ENCODE measurements at regions not wholly inside any gene's neighbourhood (a gene's known extent, or its start where the extent isn't known, plus 50 kb on each side); places are given as distances from the start of the nearest gene placed in this dataset.

DNA sequence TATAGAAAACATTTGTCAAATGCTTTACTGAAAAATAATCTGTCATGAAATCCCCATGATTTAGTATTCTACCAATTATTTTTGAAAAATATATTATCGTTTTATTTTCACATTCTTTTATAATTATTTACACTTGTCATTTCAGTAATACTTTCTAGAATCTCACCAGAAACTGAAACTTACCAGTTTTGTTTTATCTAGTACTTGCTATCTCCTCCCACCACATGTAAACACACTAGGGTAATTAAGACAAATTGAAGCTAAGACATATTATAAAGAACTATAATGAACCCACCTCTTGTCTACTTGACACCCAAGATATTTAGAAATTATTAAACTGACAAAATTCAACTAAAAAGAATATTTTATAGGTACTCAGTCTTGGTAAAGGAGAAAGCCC lies 51.5 kb upstream of the GRM3 start:
- Mint-ChIP-seq H3K4me3 (no peak overlapping the region), H3K27ac (ENCODE audit: low read depth) (no peak overlapping the region), H3K36me3 (ENCODE audit: insufficient read depth) (no peaks in the 10 kb centered on the region), H3K27me3 (no peaks in the 10 kb centered on the region), H3K4me1 (no peaks in the 10 kb centered on the region), H3K9me3 (peaks cover 8% of the 10 kb centered on the region)
- ATAC-seq (replicated peaks; ENCODE audit: extremely low read depth, poor library complexity, severe bottlenecking) (no peak), DNase-seq (ENCODE audit: low spot score in 2 of 2) (no peak)

DNA sequence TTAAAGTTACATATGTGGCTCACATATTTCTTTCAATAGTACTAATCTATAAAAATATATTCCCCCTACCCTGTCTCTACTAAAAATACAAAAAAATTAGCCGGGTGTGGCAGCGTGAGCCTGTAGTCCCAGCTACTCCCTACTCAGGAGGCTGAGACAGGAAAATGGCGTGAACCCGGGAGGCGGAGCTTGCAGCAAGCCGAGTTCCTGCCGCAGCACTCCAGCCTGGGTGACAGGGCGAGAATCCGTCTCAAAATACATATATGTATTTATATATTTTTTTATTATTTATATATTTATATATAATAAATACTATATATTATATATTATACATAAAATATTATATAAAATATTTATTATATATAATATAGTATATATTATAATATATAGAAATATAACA lies 69.7 kb upstream of the GRM3 start:
- DNase-seq (ENCODE audit: low spot score in 2 of 2) (no peak), ATAC-seq (replicated peaks; ENCODE audit: extremely low read depth, poor library complexity, severe bottlenecking) (no peak)
- Mint-ChIP-seq H3K4me3 (no peak overlapping the region), H3K27ac (ENCODE audit: low read depth) (no peak overlapping the region), H3K9me3 (peaks cover 35% of the 10 kb centered on the region), H3K4me1 (no peaks in the 10 kb centered on the region), H3K27me3 (no peaks in the 10 kb centered on the region), H3K36me3 (ENCODE audit: insufficient read depth) (no peaks in the 10 kb centered on the region)

DNA sequence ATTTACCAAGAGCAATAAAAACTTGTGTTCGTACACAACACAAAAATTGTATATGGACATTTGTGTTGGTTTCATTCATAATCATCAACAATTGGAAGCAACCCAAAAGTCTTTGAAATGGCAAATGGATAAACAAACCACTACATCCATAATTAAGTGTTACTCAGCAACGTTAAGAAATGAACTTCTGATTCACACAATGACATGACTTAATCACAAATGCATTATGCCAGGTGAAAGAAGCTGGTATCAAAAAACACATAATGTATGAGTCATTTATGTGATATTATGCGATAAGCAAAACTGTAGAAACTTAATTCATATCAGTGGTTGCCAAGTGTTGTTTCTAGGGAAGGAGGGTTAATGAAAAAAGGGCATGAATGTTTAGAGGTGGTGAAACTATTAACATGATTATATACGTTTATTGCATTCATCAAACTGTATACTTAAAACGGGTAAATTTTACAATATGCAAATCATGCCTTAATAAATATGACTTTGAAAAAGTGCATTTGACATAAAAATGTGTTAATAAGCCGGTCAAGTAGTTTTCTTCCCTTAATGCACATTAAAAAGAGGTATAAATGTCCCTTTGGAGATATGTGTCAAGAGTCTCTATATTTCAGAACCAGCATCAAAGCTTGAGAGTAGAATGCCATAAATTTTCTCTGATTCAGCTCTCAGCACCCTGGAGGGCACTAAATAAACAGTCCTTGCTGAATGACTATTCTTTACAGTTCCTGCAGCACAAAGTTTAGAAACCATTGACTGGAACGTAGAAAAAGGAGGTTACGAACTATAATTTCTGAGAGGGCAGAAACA lies 84.8 kb upstream of the GRM3 start:
- Mint-ChIP-seq H3K4me3 (no peak overlapping the region), H3K36me3 (ENCODE audit: insufficient read depth) (no peaks in the 10 kb centered on the region), H3K4me1 (no peaks in the 10 kb centered on the region), H3K9me3 (peaks cover 6% of the 10 kb centered on the region), H3K27ac (ENCODE audit: low read depth) (no peak overlapping the region), H3K27me3 (no peaks in the 10 kb centered on the region)
- DNase-seq (ENCODE audit: low spot score in 2 of 2) (no peak), ATAC-seq (replicated peaks; ENCODE audit: extremely low read depth, poor library complexity, severe bottlenecking) (no peak)

DNA sequence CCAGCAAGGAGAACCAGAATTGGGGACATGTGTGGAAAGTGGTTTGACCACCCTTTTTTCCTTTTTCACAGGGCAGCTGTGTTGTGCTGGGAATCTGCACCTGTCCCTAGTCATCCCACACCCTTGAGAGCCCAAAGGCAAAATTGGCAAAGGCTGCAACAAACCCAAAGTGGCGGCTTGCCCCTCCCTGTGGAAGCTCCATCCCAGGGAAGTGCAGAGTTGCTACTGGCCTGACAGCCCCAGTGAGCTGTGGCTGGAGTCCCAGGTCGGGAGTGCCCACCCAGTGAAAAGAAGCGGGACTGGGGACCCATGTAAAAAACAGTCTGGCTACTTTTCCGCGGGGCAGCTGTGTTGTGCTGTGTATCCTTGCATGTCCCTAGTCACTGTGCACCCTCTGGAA lies 109.1 kb upstream of the GRM3 start:
- DNase-seq (ENCODE audit: low spot score in 2 of 2) (no peak), ATAC-seq (replicated peaks; ENCODE audit: extremely low read depth, poor library complexity, severe bottlenecking) (no peak)
- H3K27me3 Mint-ChIP-seq = no peaks in the 10 kb centered on the region
- no peaks in the 10 kb centered on the region for H3K36me3 Mint-ChIP-seq (ENCODE audit: insufficient read depth)
- peaks cover 37% of the 10 kb centered on the region for H3K9me3 Mint-ChIP-seq
- no peak overlapping the region for H3K27ac Mint-ChIP-seq (ENCODE audit: low read depth)
- no peaks in the 10 kb centered on the region for H3K4me1 Mint-ChIP-seq
- H3K4me3 Mint-ChIP-seq = no peak overlapping the region

DNA sequence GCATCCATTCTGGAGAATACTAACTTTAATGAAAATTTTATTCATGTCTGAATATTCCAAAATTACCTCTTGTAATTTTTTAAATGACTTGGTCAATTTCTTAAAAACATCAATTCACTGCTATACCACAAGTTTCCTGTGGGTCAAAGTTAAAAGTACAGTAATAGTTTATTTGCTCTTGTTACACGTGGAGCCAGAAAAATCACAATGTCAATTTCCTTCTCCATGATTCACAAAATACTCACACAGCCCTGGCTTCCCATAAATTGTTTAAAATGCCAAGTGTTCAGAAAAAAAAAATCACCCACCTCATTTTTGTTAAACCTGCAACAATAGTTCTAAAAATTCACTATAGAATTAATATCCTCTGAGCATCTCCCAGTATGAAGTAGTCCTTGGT lies 139.5 kb upstream of the GRM3 start:
- Mint-ChIP-seq H3K36me3 (ENCODE audit: insufficient read depth) (no peaks in the 10 kb centered on the region), H3K27me3 (no peaks in the 10 kb centered on the region), H3K27ac (ENCODE audit: low read depth) (no peak overlapping the region), H3K9me3 (peaks cover 7% of the 10 kb centered on the region), H3K4me3 (no peak overlapping the region), H3K4me1 (no peaks in the 10 kb centered on the region)
- ATAC-seq (replicated peaks; ENCODE audit: extremely low read depth, poor library complexity, severe bottlenecking) = no peak
- no peak for DNase-seq (ENCODE audit: low spot score in 2 of 2)

DNA sequence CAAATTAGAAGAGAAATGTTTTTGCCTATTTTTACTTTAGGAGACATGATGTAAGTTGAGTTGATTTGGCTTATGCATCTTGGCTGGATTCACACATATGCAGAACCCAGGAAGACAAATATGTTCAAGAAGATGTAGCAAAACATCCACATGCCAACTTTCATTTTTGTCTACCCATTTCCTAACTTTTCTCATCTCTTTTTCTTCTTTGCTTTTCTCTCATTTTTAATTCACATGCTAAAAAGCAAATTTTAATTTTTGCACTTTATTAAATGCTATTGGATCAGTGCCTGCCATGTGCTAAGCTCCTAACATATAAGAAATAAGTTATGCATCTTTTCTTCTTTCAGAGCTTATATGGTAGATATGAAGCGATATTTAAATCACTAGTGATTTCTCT lies 143.7 kb upstream of the GRM3 start:
- no peak overlapping the region for H3K4me3 Mint-ChIP-seq
- no peak overlapping the region for H3K27ac Mint-ChIP-seq (ENCODE audit: low read depth)
- ATAC-seq (replicated peaks; ENCODE audit: extremely low read depth, poor library complexity, severe bottlenecking) (no peak), DNase-seq (ENCODE audit: low spot score in 2 of 2) (no peak)
- H3K9me3 Mint-ChIP-seq = peaks cover 13% of the 10 kb centered on the region
- H3K4me1 Mint-ChIP-seq = no peaks in the 10 kb centered on the region
- H3K27me3 Mint-ChIP-seq = no peaks in the 10 kb centered on the region
- no peaks in the 10 kb centered on the region for H3K36me3 Mint-ChIP-seq (ENCODE audit: insufficient read depth)

DNA sequence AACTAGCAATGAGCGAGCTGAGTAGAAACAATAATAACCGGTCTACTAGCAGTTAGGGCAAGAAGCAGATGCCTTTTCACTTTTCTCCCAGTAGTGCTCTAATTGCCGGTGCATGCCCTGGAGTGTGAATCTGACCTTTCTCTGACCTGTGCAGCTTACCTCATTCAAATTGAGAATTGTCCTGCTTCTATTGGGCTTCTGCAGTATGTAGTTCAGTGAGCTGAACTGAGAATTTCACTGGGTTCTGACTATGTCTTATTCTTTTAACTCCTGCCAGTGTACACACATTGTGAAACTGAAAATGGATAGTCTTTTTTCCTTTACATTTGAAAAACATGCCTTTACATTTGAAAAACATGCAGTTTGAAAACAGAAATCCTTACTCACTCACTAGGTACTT lies 157.9 kb upstream of the GRM3 start:
- H3K27ac Mint-ChIP-seq (ENCODE audit: low read depth) = no peak overlapping the region
- DNase-seq (ENCODE audit: low spot score in 2 of 2) (no peak), ATAC-seq (replicated peaks; ENCODE audit: extremely low read depth, poor library complexity, severe bottlenecking) (no peak)
- H3K4me1 Mint-ChIP-seq = no peaks in the 10 kb centered on the region
- no peak overlapping the region for H3K4me3 Mint-ChIP-seq
- no peaks in the 10 kb centered on the region for H3K27me3 Mint-ChIP-seq
- H3K36me3 Mint-ChIP-seq (ENCODE audit: insufficient read depth) = no peaks in the 10 kb centered on the region
- H3K9me3 Mint-ChIP-seq = peaks cover 13% of the 10 kb centered on the region

DNA sequence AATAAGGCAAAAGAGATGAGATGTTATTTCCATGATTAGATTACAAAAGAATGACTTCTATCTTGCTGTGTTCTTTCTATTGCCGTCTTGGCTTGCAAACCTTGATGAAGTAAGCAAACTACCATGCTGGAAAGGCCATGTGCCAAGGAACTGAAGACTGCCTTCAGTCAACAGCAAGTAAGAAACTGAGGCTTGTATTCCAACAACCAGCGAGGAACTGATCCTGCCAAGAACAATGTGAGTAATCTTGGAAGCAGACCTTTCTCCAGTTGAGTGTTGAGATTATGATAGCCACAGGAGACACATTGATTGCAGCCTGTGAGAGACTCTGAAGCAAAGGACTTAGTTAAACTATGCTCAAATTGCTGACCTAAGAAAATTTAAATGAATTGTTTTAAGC lies 164.6 kb upstream of the GRM3 start:
- ATAC-seq (replicated peaks; ENCODE audit: extremely low read depth, poor library complexity, severe bottlenecking) (no peak), DNase-seq (ENCODE audit: low spot score in 2 of 2) (no peak)
- Mint-ChIP-seq H3K27me3 (no peaks in the 10 kb centered on the region), H3K36me3 (ENCODE audit: insufficient read depth) (no peaks in the 10 kb centered on the region), H3K27ac (ENCODE audit: low read depth) (no peak overlapping the region), H3K9me3 (peaks cover 16% of the 10 kb centered on the region), H3K4me3 (no peak overlapping the region), H3K4me1 (no peaks in the 10 kb centered on the region)

DNA sequence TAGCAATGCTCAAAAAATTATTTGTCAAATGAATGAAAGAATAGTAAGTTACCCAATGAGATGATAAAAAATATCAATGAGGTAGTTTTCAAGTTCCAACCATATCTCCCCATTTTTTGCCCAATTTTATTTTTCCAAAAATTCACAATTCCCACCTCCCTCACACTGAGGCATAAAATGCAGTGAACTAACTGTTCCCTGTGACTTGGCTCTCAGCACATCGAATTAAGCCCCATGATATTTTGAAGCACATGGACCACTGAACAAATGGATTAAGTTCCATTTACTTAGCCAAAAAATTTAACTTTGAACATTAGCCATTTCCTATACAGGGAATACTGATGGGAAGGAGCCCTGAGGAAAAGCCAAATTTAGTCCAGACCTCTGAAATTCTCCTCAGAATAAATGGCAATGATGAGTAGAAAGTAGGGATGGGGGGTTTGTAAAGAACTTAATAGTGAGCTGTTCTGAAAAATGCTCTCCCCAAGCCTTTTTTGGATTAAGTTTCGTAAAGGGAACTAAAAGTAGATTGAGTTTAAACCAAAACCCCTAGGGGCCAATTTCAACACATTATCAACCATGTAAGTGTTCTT lies 166.3 kb upstream of the GRM3 start:
- ATAC-seq (replicated peaks; ENCODE audit: extremely low read depth, poor library complexity, severe bottlenecking) (no peak), DNase-seq (ENCODE audit: low spot score in 2 of 2) (no peak)
- Mint-ChIP-seq H3K27ac (ENCODE audit: low read depth) (no peak overlapping the region), H3K27me3 (no peaks in the 10 kb centered on the region), H3K4me1 (no peaks in the 10 kb centered on the region), H3K36me3 (ENCODE audit: insufficient read depth) (no peaks in the 10 kb centered on the region), H3K9me3 (peaks cover 16% of the 10 kb centered on the region), H3K4me3 (no peak overlapping the region)

DNA sequence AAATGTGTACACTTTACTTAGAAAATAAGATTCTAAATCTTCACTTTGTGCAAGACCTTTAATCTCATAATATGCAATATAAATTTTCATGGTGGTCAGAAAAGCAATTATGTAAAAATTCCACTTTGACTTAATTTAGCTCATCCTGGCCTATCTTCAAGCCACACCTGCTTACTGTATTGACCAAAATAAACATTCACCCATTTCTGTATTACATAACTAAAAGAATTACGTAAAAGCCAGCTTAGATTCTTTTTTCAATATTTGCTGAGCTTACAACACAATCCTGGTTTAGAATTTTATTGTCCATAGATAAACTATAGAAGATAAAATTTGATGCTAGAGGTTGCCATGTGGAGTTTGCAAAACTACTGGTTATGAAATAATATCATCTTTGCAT lies 172.9 kb upstream of the GRM3 start:
- DNase-seq (ENCODE audit: low spot score in 2 of 2) (no peak), ATAC-seq (replicated peaks; ENCODE audit: extremely low read depth, poor library complexity, severe bottlenecking) (no peak)
- H3K27me3 Mint-ChIP-seq = no peaks in the 10 kb centered on the region
- H3K36me3 Mint-ChIP-seq (ENCODE audit: insufficient read depth) = no peaks in the 10 kb centered on the region
- no peaks in the 10 kb centered on the region for H3K4me1 Mint-ChIP-seq
- H3K9me3 Mint-ChIP-seq = no peaks in the 10 kb centered on the region
- H3K27ac Mint-ChIP-seq (ENCODE audit: low read depth) = no peak overlapping the region
- H3K4me3 Mint-ChIP-seq = no peak overlapping the region

DNA sequence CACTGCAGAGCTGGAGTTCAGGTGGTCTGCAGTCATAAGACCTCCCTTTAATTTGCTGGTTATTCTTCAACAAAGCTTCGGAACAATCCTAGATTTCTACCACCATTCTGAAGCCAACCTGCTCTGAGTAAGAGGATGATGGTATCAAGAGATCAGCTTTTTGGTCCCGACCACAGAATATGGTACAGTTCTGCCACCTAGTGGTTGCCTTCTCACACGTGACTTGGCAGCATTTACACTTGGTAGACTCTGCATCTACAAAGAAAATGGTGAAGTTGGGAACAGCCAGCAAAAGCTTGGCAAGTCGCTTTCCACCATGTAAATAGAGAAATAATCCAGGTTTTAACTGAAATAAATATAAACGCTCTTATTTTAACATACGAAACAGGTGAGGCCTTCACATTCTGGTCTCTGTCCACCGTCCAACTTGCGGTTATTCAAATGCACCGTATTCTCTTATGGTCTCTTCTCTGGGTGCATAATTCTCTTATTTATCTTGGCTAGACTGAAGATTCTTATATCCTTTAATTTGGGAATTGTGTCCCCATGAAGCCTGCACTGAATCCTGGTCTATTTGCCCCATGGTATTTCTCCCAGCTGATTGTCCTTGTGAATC lies 173.9 kb upstream of the GRM3 start:
- ATAC-seq (replicated peaks; ENCODE audit: extremely low read depth, poor library complexity, severe bottlenecking) = no peak
- no peak for DNase-seq (ENCODE audit: low spot score in 2 of 2)
- Mint-ChIP-seq H3K9me3 (no peaks in the 10 kb centered on the region), H3K27ac (ENCODE audit: low read depth) (no peak overlapping the region), H3K4me3 (no peak overlapping the region), H3K36me3 (ENCODE audit: insufficient read depth) (no peaks in the 10 kb centered on the region), H3K4me1 (no peaks in the 10 kb centered on the region), H3K27me3 (no peaks in the 10 kb centered on the region)

DNA sequence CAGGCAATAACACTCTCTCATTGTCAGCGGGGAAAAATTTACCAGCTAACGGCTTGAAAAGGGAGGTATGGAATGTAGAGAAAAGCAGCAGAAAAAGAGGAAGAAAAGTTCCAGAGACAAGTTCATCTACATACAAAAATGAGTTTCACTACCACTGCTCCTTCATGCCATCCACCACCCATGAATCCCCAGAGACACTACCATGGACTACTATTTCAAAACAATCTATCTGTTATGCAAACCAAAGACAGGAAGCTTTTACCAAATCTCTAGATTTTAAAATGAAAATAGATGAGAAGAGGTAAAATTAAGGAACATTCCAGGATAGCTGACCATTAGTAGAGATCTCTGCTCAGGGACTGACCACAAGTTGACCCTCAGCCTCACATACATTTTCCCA lies 189.0 kb upstream of the GRM3 start:
- Mint-ChIP-seq H3K4me3 (no peak overlapping the region), H3K27ac (ENCODE audit: low read depth) (no peak overlapping the region), H3K4me1 (no peaks in the 10 kb centered on the region), H3K27me3 (no peaks in the 10 kb centered on the region), H3K9me3 (no peaks in the 10 kb centered on the region), H3K36me3 (ENCODE audit: insufficient read depth) (no peaks in the 10 kb centered on the region)
- ATAC-seq (replicated peaks; ENCODE audit: extremely low read depth, poor library complexity, severe bottlenecking) (no peak), DNase-seq (ENCODE audit: low spot score in 2 of 2) (no peak)

DNA sequence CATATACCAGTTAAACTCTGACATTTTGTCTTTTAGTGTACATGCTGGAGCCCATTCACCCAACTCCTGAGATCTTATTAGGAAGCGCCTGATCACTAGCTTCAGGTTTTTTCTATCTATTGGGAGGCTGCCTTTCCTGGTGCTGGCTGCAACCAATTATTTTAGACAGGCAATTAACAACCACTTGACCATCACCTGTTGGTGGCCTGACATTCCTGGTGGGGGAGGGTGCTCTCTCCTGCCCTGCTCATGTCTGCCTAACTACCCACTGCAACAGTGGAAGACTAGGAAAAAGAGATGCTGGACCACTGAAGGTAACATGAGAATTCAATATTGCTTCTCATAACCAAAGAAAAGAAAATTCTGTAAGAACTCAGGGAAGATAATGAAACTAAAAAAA lies 190.3 kb upstream of the GRM3 start:
- no peaks in the 10 kb centered on the region for H3K36me3 Mint-ChIP-seq (ENCODE audit: insufficient read depth)
- no peak overlapping the region for H3K4me3 Mint-ChIP-seq
- H3K27ac Mint-ChIP-seq (ENCODE audit: low read depth) = no peak overlapping the region
- no peak for ATAC-seq (replicated peaks; ENCODE audit: extremely low read depth, poor library complexity, severe bottlenecking)
- no peak for DNase-seq (ENCODE audit: low spot score in 2 of 2)
- no peaks in the 10 kb centered on the region for H3K9me3 Mint-ChIP-seq
- H3K4me1 Mint-ChIP-seq = no peaks in the 10 kb centered on the region
- H3K27me3 Mint-ChIP-seq = no peaks in the 10 kb centered on the region
